GM18867 (cell line): ENCODE measurements at regions not wholly inside any gene's neighbourhood (a gene's known extent, or its start where the extent isn't known, plus 50 kb on each side); places are given as distances from the start of the nearest gene placed in this dataset.
A peak's percentile ranks its signal among the peaks of the same experiment; 100 is the strongest.

Experiments used
- ATAC-seq: cut with Tn5 transposase; IDR thresholded peaks from one replicate; pipeline ENCODE4 v1.9.1; 2021; ENCODE audit warnings: mild to moderate bottlenecking, moderate library complexity; ENCODE audit not compliant: unreplicated experiment

GRCh38 chr13:37944081-37944868, 74.7 kb upstream of the TRPC4 start:
- no peak for ATAC-seq

GRCh38 chr13:37942929-37943328, 73.4 kb upstream of the TRPC4 start:
- ATAC-seq: no peak

DNA sequence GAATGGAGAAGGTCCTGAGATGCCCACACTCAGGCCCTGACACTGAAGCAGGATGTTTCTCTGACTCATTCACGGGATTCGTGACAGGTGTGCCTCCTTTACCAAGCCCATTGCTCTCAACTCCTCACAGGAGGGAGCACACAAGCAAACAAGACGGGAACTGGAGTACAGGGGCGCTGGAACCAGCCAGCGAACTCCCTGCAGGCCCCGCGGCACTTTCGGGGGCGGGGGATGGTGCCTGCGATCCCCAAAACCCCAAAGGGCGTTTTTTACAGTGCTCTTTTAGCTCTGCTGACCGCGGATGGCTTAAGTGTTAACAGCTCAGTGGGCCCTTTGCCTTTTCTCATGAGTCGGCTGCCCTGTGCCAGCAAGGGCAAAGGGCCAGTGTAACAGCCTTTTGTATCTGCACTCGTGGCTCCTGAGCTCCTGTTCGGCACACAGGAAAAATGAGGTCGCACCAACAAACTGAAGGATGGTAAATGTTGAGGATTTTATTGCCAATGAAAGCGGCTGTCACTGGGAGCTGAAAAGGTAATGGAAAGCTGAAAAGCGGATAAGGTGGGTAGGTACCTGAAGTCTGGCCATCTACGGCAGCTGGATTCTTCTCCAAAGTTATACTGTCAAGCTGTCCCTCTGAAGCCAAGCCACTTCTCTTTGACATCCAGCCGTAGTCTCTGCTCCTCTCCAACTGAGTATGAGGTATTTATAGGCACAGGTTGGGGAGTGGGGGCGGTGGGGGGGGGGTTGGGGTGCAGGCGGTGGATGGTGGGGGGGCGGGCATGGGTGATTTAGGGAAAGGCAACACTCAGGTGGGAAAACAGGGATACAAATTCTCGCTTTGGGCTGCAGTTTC, 65.0 kb upstream of the TRPC4 start:
- ATAC-seq: no peak

DNA sequence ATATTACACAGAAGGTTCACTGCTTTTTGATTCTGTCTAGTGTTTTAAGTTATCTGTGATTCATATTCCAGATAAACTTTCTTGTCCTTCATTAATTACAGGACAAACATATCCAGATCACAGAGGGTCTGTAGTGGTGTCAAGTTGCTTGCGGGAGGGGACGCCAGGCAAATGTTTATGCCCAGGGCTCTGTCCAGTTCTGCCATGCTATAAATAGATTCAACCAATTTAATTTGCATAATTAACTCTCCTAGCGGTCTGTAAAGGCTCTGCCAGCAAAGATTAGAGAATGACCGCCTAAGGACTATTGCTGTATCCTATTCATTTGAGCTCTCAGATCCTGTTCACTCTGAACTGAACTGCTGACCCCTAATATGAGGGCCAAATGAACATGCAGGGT, 59.7 kb upstream of the TRPC4 start:
- ATAC-seq: no peak

GRCh38 chr13:37927561-37927960, 58.0 kb upstream of the TRPC4 start:
- ATAC-seq: no peak

DNA sequence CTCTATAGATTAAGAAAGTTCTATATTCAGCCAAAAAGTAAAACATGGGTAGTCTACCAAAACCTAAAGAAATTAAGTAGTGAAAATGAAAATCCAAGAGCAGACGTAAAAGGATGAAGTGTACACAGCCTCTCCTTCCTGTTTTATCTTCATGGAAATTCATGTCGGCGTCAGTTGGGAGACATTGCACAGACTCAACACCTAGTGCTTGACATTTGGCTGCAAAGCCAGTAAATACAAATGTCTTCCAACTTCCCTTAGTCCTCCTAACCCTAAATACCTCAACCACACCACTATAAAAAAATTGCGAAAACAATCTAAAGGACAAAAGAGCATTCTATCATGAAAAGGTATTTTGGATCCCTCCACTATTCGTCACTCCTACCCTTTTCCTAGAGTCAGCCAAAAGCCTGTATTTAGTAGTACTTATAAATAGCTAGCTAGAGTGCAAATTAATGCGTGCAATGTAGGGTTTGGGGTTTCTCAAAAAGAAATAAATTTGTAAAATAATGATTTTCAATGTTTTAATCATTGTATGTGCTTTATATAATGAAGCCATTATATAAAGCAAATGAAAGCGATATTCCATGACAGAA, 56.4 kb upstream of the TRPC4 start:
- no peak for ATAC-seq

- peak; percentile 47 for ATAC-seq
These were observed 53.7 kb upstream of the TRPC4 start for GRCh38 chr13:37923236-37923635.

- ATAC-seq: no peak
These were observed 49.8 kb upstream of the TRPC4 start for GRCh38 chr13:37919329-37919880.
